HG03378 (cell line): ENCODE measurements at regions not wholly inside any gene's neighbourhood (a gene's known extent, or its start where the extent isn't known, plus 50 kb on each side); places are given as distances from the start of the nearest gene placed in this dataset.

ENCODE experiments used
- ATAC-seq: cut with Tn5 transposase; IDR thresholded peaks from one replicate; pipeline ENCODE4 v1.9.1; 2021; ENCODE audit warnings: mild to moderate bottlenecking, moderate library complexity; ENCODE audit not compliant: unreplicated experiment

- ATAC-seq: no peak
Measured at GRCh38 chr15:66927201-66928077, 138.0 kb upstream of the SMAD3 start.

- ATAC-seq: no peak
Measured at GRCh38 chr15:66928101-66928500, 137.3 kb upstream of the SMAD3 start.

DNA sequence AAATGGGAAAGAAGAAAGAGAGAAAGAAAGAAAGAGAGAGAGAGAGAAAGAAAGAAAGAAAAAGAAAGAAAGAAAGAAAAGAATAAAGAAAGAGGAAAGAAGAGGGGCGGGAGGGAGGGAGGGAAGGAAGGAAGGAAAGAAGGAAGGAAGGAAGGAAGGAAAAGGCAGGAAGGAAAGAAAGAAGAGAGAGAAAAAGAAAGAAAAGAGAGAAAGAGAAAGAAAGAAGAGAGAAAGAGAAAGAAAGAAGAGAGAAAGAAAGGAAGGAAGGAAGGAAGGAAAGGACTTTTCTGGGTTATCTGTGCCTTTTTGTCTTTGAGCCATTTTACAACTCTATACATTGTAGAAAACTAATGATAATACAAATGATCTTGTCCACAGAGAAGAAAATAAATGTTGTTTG is 136.6 kb upstream of the SMAD3 start:
- no peak for ATAC-seq

DNA sequence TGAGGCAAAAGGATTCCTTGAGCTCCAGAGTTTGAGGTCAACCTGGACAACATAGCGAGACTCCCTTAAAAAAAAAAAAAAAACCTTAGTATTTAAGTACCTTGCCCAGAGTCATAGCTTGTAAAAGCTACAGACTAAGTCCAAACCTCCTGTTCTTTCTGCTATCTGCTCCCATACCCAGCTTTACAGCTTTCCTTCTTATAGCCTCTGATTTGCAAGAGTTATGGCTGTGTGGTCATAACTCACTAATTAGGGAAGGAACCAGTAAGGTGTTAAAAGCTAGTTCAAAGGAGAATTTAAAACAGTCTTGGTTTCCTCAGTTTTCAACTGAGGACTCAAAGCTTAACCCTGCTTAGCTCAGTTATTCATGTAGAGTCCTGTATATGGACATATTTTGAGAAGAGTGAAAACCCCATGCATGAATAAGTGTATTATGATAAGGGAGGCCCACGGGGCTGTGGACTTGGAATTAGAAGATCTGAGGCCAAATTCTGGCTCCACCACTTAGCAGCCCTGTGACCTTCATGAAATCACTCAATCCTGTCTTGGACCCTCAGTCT is 135.5 kb upstream of the SMAD3 start:
- ATAC-seq: no peak

DNA sequence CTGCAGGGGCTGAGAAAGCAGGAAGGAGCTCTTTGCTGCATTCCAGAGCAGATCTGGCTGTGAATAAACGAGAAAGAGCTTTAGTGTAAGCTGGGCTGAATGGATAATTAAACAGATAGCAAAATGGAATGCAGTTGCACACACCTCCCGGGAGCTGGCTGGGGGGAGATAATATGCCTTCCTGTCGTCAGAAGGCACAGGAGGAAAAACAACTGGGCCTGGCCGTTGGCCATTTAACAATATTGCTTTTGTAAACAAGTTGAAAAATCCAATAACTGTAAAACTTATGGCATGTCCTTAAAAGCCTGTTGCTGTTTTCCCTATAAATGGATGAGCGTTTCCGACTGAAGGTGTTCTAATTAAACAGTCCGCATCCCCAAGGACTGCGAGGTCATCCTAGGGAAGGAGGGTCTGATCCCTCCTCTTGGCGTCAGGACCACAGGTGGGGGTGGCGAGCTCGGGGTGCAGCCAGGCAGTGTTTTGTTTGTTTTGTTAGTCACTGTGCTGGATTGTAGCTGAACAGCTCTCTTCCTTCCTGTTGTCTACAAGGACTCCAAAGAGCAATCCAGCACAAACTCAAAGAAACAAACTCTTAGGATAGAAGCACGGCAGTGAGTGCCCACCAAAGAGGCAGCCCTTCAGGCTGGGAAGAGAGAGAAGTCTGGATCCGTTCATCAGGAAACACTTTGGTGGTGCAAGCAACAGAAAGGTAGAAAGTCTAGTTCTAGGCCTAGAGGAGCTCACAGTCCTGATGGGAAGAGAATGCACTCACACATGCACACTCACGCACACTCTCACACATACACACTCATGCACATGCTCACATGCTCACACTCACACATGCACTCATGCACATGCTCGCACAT is 133.4 kb upstream of the SMAD3 start:
- ATAC-seq: no peak

DNA sequence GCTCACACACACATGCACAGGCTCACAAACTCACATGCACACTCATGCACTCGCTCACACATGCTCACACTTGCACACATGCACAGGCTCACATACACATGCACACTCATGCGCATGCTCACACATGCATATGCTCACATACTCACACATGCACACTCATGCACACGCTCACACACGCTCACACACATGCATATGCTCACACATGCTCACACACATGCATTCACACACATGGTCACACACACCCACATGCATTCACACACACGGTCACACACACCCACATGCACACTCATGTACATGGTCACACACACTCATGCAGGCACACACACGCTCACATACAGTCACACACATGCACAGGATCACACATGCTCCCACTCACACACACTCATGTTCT is 132.8 kb upstream of the SMAD3 start:
- no peak for ATAC-seq

DNA sequence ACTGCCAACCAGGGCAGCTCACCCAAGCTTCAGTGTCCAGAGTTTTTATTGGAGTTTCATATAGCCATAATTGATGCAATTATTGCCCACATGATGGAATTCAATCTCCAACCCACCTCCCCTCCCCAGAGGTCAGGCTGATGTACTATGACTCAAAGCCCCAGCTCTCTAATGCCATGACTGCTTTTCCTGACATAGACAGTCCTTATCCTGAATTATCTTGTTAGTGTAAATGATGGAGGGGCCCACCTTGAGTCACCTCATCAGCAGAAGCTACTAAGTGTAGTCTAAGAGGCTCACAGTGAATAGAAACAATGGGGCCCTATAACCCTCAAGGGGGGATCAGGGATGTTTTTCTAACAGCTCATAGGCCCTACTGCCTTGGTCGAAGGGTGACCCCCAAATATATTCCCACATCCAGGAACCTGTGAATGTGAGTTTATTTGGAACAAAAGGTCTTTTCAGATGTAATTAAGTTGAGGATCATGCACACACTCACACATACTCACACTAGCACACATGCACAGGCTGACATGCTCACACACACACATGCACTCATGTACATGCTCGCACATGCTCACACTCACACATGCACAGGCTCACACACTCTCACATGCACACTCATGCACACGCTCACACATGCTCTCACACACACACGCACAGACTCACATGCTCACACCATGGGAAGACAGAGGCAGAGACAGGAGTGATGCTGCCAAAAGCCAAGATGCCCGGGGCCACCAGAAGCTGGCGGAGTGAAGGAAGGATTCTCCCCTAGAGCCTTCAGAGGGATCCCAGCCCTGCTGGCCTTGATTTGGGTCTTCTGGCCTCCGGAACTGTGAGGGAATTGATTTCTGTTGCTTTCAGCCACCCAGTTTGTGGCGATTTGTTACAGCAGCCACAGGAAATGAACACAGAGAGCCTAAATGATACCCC is 131.2 kb upstream of the SMAD3 start:
- no peak for ATAC-seq

DNA sequence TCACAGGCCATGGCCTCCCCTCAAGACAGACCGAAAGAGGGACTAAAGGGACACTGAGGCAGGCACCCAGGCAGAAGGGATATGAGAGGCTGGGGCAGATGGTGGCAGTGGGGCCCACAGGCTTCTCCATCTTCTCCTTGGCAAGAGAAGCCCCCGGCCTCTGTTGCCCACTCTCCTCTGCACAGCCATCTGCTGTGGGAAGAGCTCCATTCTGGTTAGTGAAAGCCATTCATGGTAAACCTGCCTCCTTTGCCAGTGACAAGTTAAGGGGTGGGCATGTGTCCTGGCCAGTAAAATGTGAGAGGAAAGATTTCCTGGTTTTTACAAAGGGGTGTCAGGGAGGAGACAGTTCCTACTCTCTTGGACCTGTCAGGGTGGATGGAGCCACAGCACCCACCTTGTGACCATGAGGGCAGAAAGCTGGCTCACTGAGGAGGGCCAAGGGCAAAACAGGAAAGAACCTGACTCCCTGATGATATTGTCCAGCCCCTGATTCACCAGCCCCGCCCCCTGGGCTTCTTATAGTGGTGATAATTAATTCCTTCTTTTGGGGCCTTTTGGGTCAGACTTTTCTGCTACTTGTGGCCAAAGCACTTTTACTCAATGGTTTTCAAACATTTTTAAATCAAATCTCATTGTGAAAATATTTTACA is 130.4 kb upstream of the SMAD3 start:
- ATAC-seq: no peak

GRCh38 chr15:66935688-66936087 is 129.7 kb upstream of the SMAD3 start:
- no peak for ATAC-seq

GRCh38 chr15:66936109-66936860 is 129.1 kb upstream of the SMAD3 start:
- ATAC-seq: no peak

DNA sequence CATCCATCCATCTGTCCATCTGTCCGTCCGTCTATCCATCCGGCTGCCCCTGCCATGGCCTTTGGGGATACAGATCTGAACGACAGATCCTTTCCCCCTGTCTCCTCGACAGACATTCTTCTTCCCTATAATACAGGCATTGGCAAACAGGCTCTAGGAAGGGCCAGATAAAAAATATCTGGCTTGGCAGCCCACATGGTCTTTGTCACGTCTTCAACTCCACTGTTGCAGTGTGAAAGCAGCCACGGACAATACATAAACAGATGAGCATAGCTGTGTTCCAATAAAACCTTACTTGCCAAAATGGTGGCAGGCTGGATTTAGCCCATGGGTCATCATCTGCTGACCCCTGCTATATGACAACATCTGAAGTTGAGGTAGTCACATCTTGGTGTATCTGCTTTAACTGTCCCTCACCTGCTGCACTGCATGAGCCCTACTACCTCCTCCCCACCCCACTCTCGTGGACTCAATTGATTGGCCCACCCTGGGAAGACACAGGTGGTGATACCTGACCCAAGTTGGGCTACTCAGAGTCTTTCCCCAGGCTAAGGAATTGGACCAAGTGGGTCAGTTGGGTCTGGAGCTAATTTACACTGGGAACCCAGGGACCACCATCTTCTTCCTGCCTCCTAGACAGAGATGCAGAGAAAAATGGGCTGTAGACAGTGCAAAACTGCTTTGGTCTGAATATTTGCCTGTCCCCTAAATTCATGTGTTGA is 128.4 kb upstream of the SMAD3 start:
- no peak for ATAC-seq

- ATAC-seq: no peak
Measured at GRCh38 chr15:66937588-66937987, 127.8 kb upstream of the SMAD3 start.

GRCh38 chr15:66938114-66938830 is 127.1 kb upstream of the SMAD3 start:
- no peak for ATAC-seq

DNA sequence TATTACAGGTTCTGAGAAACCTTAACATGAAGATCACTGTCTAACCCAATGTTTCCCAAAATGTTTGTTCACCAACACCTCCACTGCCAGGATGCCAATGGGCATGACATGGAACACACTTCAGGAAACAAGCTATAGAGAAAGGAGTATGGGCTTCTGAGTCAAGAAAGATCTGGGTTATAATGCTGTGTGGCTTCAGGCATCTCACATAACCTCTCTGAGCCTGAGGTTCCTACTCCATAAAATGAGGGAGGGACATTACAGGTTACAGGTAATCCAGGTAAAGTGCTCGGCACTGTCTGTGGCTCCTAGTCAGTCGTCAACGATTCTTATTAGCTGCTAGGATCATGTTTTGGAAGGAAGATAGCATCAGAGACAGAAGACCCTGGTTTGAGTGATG is 126.4 kb upstream of the SMAD3 start:
- no peak for ATAC-seq

DNA sequence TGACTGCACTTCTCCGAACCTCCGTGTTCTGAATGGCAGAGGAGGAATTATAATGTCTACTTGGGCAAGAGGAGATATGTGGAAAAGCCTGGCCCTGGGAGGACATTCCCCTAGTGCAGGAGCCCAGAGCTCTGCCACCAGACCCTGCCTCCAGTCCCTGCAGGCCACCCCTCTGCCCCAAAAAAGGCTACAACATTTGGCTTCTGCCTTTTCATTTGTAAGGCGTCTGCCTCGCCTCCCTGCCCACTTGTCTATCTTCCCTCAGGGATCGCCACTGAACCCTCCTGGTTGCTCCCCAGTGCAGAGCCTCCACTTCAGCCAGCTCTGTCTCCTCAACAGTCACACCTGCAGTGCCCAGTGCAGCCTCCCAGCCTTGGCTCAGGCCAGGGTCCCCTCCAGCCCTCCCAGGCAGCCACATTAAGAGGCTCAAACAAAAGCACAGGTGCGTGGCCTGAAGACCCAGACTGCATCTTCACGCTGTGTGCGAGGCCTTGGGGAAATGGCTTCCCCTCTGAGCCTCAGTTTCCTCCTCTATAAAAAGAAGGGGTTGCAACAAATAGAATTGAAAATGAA is 125.9 kb upstream of the SMAD3 start:
- ATAC-seq: no peak

GRCh38 chr15:66940368-66940767 is 125.0 kb upstream of the SMAD3 start:
- ATAC-seq: no peak

GRCh38 chr15:66941108-66941711 is 124.2 kb upstream of the SMAD3 start:
- no peak for ATAC-seq
